ENCODE measurements at regions not wholly inside any gene's neighbourhood (a gene's known extent, or its start where the extent isn't known, plus 50 kb on each side); places are given as distances from the start of the nearest gene placed in this dataset.
"Not testable (repeated sequence)": the region's sequence is repeated elsewhere in the genome, so short reads cannot be mapped to it uniquely, and the experiment has no call there.

DNA sequence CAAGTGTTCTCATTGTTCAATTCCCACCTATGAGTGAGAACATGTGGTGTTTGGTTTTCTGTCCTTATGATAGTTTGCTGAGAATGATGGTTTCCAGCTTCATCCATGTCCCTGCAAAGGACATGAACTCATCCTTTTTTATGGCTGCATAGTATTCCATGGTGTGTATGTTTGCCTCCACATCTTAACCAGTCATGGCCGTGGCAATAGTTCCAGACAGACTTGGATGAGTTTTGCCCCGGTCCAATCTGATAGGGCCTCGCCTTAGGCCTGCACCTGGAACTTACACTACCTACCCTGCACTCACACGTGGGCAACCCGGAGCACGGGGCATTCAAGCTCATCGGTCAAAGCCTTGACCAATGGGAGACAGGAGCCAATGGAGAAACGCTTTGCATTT, 197.0 kb downstream of the BARX2 start:
- TF ChIP-seq, protein P1, sequence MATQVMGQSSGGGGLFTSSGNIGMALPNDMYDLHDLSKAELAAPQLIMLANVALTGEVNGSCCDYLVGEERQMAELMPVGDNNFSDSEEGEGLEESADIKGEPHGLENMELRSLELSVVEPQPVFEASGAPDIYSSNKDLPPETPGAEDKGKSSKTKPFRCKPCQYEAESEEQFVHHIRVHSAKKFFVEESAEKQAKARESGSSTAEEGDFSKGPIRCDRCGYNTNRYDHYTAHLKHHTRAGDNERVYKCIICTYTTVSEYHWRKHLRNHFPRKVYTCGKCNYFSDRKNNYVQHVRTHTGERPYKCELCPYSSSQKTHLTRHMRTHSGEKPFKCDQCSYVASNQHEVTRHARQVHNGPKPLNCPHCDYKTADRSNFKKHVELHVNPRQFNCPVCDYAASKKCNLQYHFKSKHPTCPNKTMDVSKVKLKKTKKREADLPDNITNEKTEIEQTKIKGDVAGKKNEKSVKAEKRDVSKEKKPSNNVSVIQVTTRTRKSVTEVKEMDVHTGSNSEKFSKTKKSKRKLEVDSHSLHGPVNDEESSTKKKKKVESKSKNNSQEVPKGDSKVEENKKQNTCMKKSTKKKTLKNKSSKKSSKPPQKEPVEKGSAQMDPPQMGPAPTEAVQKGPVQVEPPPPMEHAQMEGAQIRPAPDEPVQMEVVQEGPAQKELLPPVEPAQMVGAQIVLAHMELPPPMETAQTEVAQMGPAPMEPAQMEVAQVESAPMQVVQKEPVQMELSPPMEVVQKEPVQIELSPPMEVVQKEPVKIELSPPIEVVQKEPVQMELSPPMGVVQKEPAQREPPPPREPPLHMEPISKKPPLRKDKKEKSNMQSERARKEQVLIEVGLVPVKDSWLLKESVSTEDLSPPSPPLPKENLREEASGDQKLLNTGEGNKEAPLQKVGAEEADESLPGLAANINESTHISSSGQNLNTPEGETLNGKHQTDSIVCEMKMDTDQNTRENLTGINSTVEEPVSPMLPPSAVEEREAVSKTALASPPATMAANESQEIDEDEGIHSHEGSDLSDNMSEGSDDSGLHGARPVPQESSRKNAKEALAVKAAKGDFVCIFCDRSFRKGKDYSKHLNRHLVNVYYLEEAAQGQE (IDR thresholded peaks at IDR 0.05; ENCODE audit: borderline replicate concordance), result not testable (repeated sequence)
- TF ChIP-seq EP300 (conservative IDR thresholded peaks at IDR 0.05; ENCODE audit: poor library complexity, severe bottlenecking), result not testable (repeated sequence)
